Aorta (tissue), 5 donors: ENCODE measurements at regions not wholly inside any gene's neighbourhood (a gene's known extent, or its start where the extent isn't known, plus 50 kb on each side); places are given as distances from the start of the nearest gene placed in this dataset.
A peak's percentile ranks its signal among the peaks of the same experiment; 100 is the strongest.
"Not testable (repeated sequence)": the region's sequence is repeated elsewhere in the genome, so short reads cannot be mapped to it uniquely, and the experiment has no call there.

Experiments used
- ATAC-seq: fragments of 200-7000 bp; cut with Tn5 transposase; one replicate; pipeline ENCODE4 v1.9.1; 2022; ENCODE audit warnings: moderate library complexity; ENCODE audit not compliant: low FRiP score
- DNase-seq, 2 donors: peaks; one replicate each; pipeline ENCODE4 v3.0.0-alpha.2; 2020
- H3K27ac ChIP-seq, 2 donors: one replicate each; pipeline ENCODE4 v1.5.1; 2013; ENCODE audit warnings: low read length in 2 of 2, mild to moderate bottlenecking in 2 of 2, moderate library complexity in 2 of 2, control low read depth in 1 of 2, inconsistent platforms in 1 of 2, low read depth in 1 of 2
- H3K27me3 ChIP-seq, 2 donors: one replicate each; pipeline ENCODE4 v1.6.1; 2013; ENCODE audit warnings: control low read depth in 1 of 2, low read length in 1 of 2, mild to moderate bottlenecking in 1 of 2, moderate library complexity in 1 of 2; ENCODE audit not compliant: insufficient read depth in 2 of 2, control insufficient read depth in 1 of 2
- H3K36me3 ChIP-seq, 2 donors: one replicate each; pipeline ENCODE4 v1.6.1; 2013; ENCODE audit warnings: control low read depth in 1 of 2, low read length in 1 of 2, mild to moderate bottlenecking in 1 of 2; ENCODE audit not compliant: insufficient read depth in 2 of 2, control insufficient read depth in 1 of 2
- H3K4me1 ChIP-seq, 2 donors: one replicate each; pipeline ENCODE4 v1.6.1; 2013; ENCODE audit warnings: low read length in 2 of 2, control low read depth in 1 of 2, mild to moderate bottlenecking in 1 of 2, moderate library complexity in 1 of 2; ENCODE audit not compliant: insufficient read depth in 2 of 2, control insufficient read depth in 1 of 2
- H3K4me3 ChIP-seq, 2 donors: one replicate each; pipeline ENCODE4 v1.5.1; 2013; ENCODE audit warnings: low read length in 2 of 2, control low read depth in 1 of 2, mild to moderate bottlenecking in 1 of 2
- H3K9me3 ChIP-seq: one replicate; pipeline ENCODE4 v1.6.1; 2013; ENCODE audit warnings: mild to moderate bottlenecking, low read length; ENCODE audit not compliant: control insufficient read depth
- WGBS, 2 donors: extraction: QIAGEN DNeasy Blood & Tissue Kit; methylation state at CpG; one replicate each; pipeline ENCODE4 v1.1.7; 2013; 5-methylcytosine and 5-hydroxymethylcytosine counted together
- intact Hi-C, 2 donors: fragments of 100-400 bp; cut with DNase I; formaldehyde crosslinking; loops; one replicate each; pipeline versions ENCODE4 v1.14.2 to v1.15.0; 2022
- donor health status: healthy with polysubstance abuse.
- donor health status: Bipolar disorder and iron deficiency.
- donor health status: DM: no; HTN: no; CAD: no.
- donor health status: DM: no; HTN: no; CAD: no.
- donor health status: DM: yes; HTN: yes; CAD: no.

GRCh38 chr1:238429703-238430102 lies 539.0 kb upstream of the ZP4 start:
- H3K27ac ChIP-seq, H3K4me3 ChIP-seq, H3K27me3 ChIP-seq, H3K4me1 ChIP-seq, ATAC-seq, H3K9me3 ChIP-seq, DNase-seq, H3K36me3 ChIP-seq, intact Hi-C loops: not testable (repeated sequence)
- WGBS, 2 donors, result 64 to 66% methylated on average over 2 of the region's 2 CpGs

DNA sequence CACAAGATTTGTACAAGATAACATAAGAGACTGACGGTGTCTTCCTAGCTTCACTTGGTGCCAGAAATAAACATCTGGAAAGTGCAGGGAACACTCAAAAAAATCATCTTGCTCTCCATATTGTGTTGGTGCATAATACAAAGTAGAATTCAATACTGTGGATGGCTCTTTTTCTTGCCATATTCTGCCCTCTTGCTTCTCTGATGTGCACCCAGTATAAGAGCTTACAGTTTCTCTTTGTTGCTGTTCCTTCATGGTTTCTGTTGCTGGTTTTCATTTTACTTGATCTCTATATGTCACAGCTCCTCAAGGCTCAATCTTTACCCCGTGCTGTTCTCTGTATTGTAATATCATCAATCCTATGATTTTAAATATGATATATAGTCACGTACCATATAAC lies 528.5 kb upstream of the ZP4 start:
- Histone ChIP-seq H3K9me3 (no peaks in the 10 kb centered on the region), H3K4me1 (no peaks in the 10 kb centered on the region), H3K27ac (no peak overlapping the region), H3K36me3 (no peaks in the 10 kb centered on the region), H3K4me3 (no peak overlapping the region), H3K27me3 (no peaks in the 10 kb centered on the region)
- ATAC-seq, result no peak
- intact Hi-C loops, result no loop called here
- 57 to 58% methylated on average over 3 of the region's 3 CpGs for WGBS, 2 donors
- no peak for DNase-seq

DNA sequence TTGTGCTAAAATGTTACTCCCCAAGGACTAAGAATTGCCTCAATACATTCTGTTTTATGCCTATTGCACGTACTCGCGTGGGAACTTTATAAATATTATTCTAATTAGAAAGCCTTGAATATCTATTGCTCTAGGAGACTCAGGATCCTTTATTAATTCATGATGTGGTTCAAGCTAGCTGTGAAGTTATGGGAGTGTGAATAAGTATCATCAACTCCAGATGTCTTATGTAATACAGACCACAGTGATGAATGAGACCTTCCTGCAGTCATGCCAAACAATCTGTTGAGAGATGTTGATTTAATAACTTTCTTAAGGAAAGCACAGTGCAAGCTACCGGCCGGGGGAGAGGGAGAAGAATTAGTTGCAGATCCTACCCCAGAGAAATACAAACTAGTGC lies 519.2 kb upstream of the ZP4 start:
- H3K27ac ChIP-seq, result no peak overlapping the region
- no peaks in the 10 kb centered on the region for H3K4me1 ChIP-seq
- 22 to 31% methylated on average over 5 of the region's 5 CpGs for WGBS, 2 donors
- no peaks in the 10 kb centered on the region for H3K27me3 ChIP-seq
- no peaks in the 10 kb centered on the region for H3K36me3 ChIP-seq
- DNase-seq (no peak), ATAC-seq (no peak)
- no peaks in the 10 kb centered on the region for H3K9me3 ChIP-seq
- H3K4me3 ChIP-seq, result no peak overlapping the region
- intact Hi-C loops, result no loop called here

DNA sequence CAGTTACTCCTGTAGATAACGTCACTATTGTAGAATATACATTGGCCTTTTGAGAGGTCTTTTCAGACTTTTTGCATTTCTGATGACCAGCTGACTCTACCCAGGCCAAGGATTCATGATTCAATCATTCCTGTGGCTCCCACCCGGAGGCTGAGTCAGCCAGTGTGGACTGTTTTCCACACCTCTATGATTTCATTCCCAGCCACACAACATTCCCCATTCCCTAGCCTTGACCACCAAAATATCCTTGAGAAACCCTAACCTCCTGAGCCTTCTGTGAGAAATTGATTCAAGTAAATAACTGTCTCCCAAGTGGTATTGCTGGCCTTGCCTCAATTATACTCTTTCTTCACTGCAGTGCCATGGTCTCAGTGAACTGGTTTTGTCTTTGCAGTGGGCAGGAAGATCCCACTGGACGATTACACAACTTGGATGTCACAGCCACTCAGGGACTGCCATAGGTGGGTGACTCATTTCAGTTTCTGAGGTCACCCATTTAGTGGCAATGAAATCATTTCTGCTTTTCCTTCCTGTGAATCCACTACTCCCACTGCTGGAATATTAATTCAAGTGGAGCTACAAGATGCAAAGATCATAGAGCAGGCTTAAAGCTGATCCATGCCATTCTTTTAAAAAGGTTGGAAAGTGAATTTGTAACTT lies 518.6 kb upstream of the ZP4 start:
- intact Hi-C loops, result no loop called here
- Histone ChIP-seq H3K4me3 (no peak overlapping the region), H3K9me3 (no peaks in the 10 kb centered on the region), H3K4me1 (no peaks in the 10 kb centered on the region), H3K36me3 (no peaks in the 10 kb centered on the region), H3K27ac (no peak overlapping the region), H3K27me3 (no peaks in the 10 kb centered on the region)
- DNase-seq, result no peak
- no peak for ATAC-seq
- WGBS, 2 donors, result 66 to 70% methylated on average over 3 of the region's 3 CpGs

DNA sequence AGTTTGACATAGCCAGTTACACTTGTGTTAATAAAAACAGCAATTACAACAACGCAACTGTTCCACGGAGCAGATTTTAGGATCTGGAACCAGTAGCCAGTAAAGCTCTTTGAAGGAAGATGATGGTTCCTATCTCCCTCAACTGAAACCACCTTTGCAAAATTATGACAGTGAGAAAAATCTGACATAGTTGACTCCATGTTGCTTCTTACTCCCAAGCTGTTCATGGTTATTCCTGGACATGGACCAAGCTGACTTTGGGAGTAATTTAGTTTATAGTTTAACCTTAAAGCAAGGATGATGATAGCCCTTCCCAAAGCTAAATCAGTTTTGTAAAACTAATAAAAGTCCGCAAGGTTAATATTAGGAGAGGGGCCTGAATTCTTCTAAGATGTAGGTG lies 518.0 kb upstream of the ZP4 start:
- H3K4me1 ChIP-seq, result no peaks in the 10 kb centered on the region
- no peaks in the 10 kb centered on the region for H3K36me3 ChIP-seq
- H3K4me3 ChIP-seq, result no peak overlapping the region
- intact Hi-C loops, result no loop called here
- no peak overlapping the region for H3K27ac ChIP-seq
- no peak for DNase-seq
- no peak for ATAC-seq
- H3K27me3 ChIP-seq, result no peaks in the 10 kb centered on the region
- H3K9me3 ChIP-seq, result no peaks in the 10 kb centered on the region
- WGBS, 2 donors, result 95 to 97% methylated on average over 3 of the region's 3 CpGs

- Histone ChIP-seq H3K9me3 (peaks cover 1% of the 10 kb centered on the region), H3K27ac (no peak overlapping the region), H3K4me3 (no peak overlapping the region), H3K4me1 (no peaks in the 10 kb centered on the region), H3K27me3 (no peaks in the 10 kb centered on the region), H3K36me3 (no peaks in the 10 kb centered on the region)
- 77 to 83% methylated on average over 3 of the region's 3 CpGs for WGBS, 2 donors
- ATAC-seq (no peak), DNase-seq (no peak)
- intact Hi-C loops, result no loop called here
Observed at GRCh38 chr1:238406098-238406860, 515.6 kb upstream of the ZP4 start.

DNA sequence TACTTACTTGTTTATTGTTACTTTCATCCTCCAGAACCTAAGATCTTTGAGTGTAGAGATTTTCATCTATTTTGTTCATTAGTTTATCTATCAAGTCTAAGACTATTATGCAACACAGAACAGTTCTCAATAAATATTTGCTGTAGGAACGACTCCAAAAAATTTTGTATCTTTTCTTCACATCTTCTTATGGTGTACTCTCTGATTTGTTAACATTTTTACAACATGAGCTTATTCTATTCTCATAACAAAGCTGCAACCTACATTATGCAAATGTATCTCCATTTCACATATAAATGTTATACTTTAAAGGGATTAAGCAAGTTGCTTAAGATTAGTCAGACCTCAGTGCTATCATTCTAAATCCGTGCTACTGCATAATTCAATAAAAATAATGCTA lies 514.2 kb upstream of the ZP4 start:
- Histone ChIP-seq H3K27me3 (no peaks in the 10 kb centered on the region), H3K9me3 (peaks cover 1% of the 10 kb centered on the region), H3K4me1 (no peaks in the 10 kb centered on the region), H3K36me3 (no peaks in the 10 kb centered on the region), H3K27ac (no peak overlapping the region), H3K4me3 (no peak overlapping the region)
- DNase-seq, result no peak
- no peak for ATAC-seq
- intact Hi-C loops, result no loop called here
- WGBS, 2 donors, result 84 to 87% methylated on average over 2 of the region's 2 CpGs

GRCh38 chr1:238404481-238404880 lies 513.8 kb upstream of the ZP4 start:
- no peak overlapping the region for H3K27ac ChIP-seq
- WGBS, 2 donors, result 14 to 32% methylated on average over 1 of the region's 1 CpG
- DNase-seq, result no peak
- no peak for ATAC-seq
- no peak overlapping the region for H3K4me3 ChIP-seq
- H3K36me3 ChIP-seq, result no peaks in the 10 kb centered on the region
- no peaks in the 10 kb centered on the region for H3K27me3 ChIP-seq
- H3K4me1 ChIP-seq, result no peaks in the 10 kb centered on the region
- peaks cover 1% of the 10 kb centered on the region for H3K9me3 ChIP-seq
- intact Hi-C loops, result no loop called here

GRCh38 chr1:238401144-238401543 lies 510.4 kb upstream of the ZP4 start:
- no peak overlapping the region for H3K27ac ChIP-seq
- no peak overlapping the region for H3K4me3 ChIP-seq
- H3K4me1 ChIP-seq, result no peaks in the 10 kb centered on the region
- ATAC-seq, result peak; percentile 76
- peaks cover 1% of the 10 kb centered on the region for H3K9me3 ChIP-seq
- intact Hi-C loops, result no loop called here
- WGBS, 2 donors, result 3 to 18% methylated on average over 4 of the region's 4 CpGs
- H3K36me3 ChIP-seq, result no peaks in the 10 kb centered on the region
- DNase-seq, result no peak
- H3K27me3 ChIP-seq, result no peaks in the 10 kb centered on the region
